ENCODE measurements at regions not wholly inside any gene's neighbourhood (a gene's known extent, or its start where the extent isn't known, plus 50 kb on each side); places are given as distances from the start of the nearest gene placed in this dataset.

DNA sequence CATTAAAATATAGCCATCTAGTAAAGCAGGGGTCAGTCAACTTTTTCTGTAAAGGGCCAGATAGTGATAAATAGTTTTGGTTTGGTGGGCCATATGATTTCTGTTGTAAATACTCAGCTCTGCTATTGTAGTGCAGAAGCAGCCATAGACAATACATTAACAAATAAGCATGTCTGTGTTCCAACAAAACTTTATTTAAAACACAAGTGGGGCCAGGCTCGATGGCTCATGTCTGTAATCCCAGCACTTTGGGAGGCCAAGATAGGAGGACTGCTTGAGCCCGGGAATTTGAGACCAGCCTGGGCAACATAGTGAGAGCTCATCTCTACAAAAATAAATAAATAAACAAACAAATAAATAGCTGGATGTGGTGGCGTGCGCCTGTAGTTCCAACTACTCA is 60.8 kb upstream of the TANC2 start:
- H2AFZ ChIP-seq (ENCODE audit: low read length): no peak overlapping the region
- H3K4me2 ChIP-seq (ENCODE audit: low read length): no peak overlapping the region
- H3K27me3 ChIP-seq (ENCODE audit: low read length): no peaks in the 10 kb centered on the region
- DNase-seq (no peak), ATAC-seq (no peak)
- no peaks in the 10 kb centered on the region for H3K36me3 ChIP-seq (ENCODE audit: low read depth, low read length)
- no TSS peak for BruUV-seq (replicated peaks)
- ChIA-PET POLR2A (ENCODE audit: unreplicated experiment) (no interaction called here), CTCF (no interaction called here)
- no peak overlapping the region for H3K9ac ChIP-seq (ENCODE audit: low read length)
- no peak overlapping the region for H3K4me3 ChIP-seq (ENCODE audit: low read length)
- no peaks in the 10 kb centered on the region for H3K9me2 ChIP-seq (replicated peaks; ENCODE audit: low read length)
- H3K27ac ChIP-seq (ENCODE audit: low read length): no peak overlapping the region
- H3K79me2 ChIP-seq (ENCODE audit: low read length): no peaks in the 10 kb centered on the region
- H3K4me1 ChIP-seq (ENCODE audit: insufficient read depth, low read length): no peaks in the 10 kb centered on the region
- TF ChIP-seq EZH2 (IDR thresholded peaks at IDR 0.05; ENCODE audit: low read length, unreplicated experiment) (no peak), CTCF (conservative IDR thresholded peaks at IDR 0.05; ENCODE audit: low read depth, low read length) (no peak), EZH2phosphoT487 (IDR thresholded peaks at IDR 0.05; ENCODE audit: borderline replicate concordance, low read length) (no peak)
- H3K9me3 ChIP-seq (ENCODE audit: low read length): no peaks in the 10 kb centered on the region
- intact Hi-C loops (cut with micrococcal nuclease): no loop called here
- no peaks in the 10 kb centered on the region for H3F3A ChIP-seq (ENCODE audit: low read length, unreplicated experiment)
- H4K20me1 ChIP-seq (ENCODE audit: low read length): no peaks in the 10 kb centered on the region

DNA sequence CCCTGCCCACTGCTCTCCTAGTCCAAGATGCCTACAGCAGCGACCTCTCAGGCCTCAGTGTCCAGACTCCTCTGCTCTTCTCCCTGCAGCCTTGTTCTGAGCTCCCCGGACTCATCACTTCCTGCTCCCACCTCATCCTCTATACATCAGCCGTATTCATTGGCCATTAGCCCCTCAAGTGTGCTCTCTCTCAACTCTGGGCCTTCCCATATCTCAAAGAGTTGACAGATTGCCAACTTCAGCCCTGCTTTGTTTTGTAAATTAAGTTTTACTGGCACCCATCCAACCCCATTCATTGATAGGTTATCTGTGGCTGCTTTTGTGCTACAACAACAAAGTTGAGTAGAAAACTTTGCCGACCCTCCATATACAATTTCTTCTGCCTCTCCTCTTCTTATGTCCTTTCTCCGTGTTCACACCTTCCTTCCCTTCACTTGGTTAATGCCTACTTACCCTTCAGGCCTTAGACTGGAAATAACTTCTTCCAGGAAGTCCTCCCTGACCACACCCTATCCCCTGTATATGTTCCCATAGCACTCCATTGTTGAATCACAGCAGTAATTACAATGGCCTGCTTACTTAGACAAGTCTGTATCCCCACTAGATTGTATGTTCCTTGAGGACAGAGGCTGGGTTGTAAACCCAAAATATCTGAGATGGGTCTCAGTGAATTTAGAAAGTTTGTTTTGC is 63.4 kb upstream of the TANC2 start:
- Histone ChIP-seq H3K9me2 (replicated peaks; ENCODE audit: low read length) (no peaks in the 10 kb centered on the region), H3K9me3 (ENCODE audit: low read length) (no peaks in the 10 kb centered on the region), H4K20me1 (ENCODE audit: low read length) (no peaks in the 10 kb centered on the region), H3K4me1 (ENCODE audit: insufficient read depth, low read length) (peaks cover 9% of the 10 kb centered on the region; the same call in 1 of the 2 replicates), H3K79me2 (ENCODE audit: low read length) (no peaks in the 10 kb centered on the region), H3K36me3 (ENCODE audit: low read depth, low read length) (no peaks in the 10 kb centered on the region), H3K9ac (ENCODE audit: low read length) (no peak overlapping the region), H3K27ac (ENCODE audit: low read length) (no peak overlapping the region), H3K27me3 (ENCODE audit: low read length) (no peaks in the 10 kb centered on the region), H2AFZ (ENCODE audit: low read length) (no peak overlapping the region), H3K4me2 (ENCODE audit: low read length) (no peak overlapping the region), H3F3A (ENCODE audit: low read length, unreplicated experiment) (no peaks in the 10 kb centered on the region), H3K4me3 (ENCODE audit: low read length) (no peak overlapping the region)
- TF ChIP-seq EZH2phosphoT487 (IDR thresholded peaks at IDR 0.05; ENCODE audit: borderline replicate concordance, low read length) (no peak), EZH2 (IDR thresholded peaks at IDR 0.05; ENCODE audit: low read length, unreplicated experiment) (no peak), CTCF (conservative IDR thresholded peaks at IDR 0.05; ENCODE audit: low read depth, low read length) (no peak)
- ChIA-PET CTCF (no interaction called here), POLR2A (ENCODE audit: unreplicated experiment) (no interaction called here)
- ATAC-seq: no peak
- intact Hi-C loops (cut with micrococcal nuclease): no loop called here
- BruUV-seq (replicated peaks): no TSS peak
- no peak for DNase-seq

DNA sequence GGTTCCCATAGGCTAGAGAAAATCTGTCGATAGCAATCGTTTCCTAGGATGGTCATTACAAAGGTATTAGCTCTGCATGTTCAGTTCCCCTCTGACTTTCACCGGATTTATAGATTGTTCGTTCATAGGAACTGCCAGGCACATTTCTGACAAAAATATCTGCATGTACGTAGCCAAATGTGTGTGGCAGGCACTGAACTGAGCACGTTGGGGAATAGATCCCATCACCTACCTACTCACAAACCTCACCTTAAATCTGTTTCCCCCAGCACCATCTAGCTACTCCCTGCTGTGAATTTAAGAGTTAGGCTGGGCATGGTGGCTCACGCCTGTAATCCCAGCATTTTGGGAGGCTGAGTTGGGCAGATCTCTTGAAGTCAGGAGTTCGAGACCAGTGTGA is 64.5 kb upstream of the TANC2 start:
- no peaks in the 10 kb centered on the region for H3K27me3 ChIP-seq (ENCODE audit: low read length)
- no peaks in the 10 kb centered on the region for H4K20me1 ChIP-seq (ENCODE audit: low read length)
- no peaks in the 10 kb centered on the region for H3K9me3 ChIP-seq (ENCODE audit: low read length)
- DNase-seq (no peak), ATAC-seq (no peak)
- no peak overlapping the region for H3K4me3 ChIP-seq (ENCODE audit: low read length)
- no peak for TF ChIP-seq EZH2 (IDR thresholded peaks at IDR 0.05; ENCODE audit: low read length, unreplicated experiment)
- TF ChIP-seq EZH2phosphoT487 (IDR thresholded peaks at IDR 0.05; ENCODE audit: borderline replicate concordance, low read length): no peak
- no peak for TF ChIP-seq CTCF (conservative IDR thresholded peaks at IDR 0.05; ENCODE audit: low read depth, low read length)
- H3K4me2 ChIP-seq (ENCODE audit: low read length): no peak overlapping the region
- H3K4me1 ChIP-seq (ENCODE audit: insufficient read depth, low read length): peaks cover 12% of the 10 kb centered on the region; the same call in 1 of the 2 replicates
- no peak overlapping the region for H3K9ac ChIP-seq (ENCODE audit: low read length)
- H3F3A ChIP-seq (ENCODE audit: low read length, unreplicated experiment): no peaks in the 10 kb centered on the region
- H2AFZ ChIP-seq (ENCODE audit: low read length): no peak overlapping the region
- H3K36me3 ChIP-seq (ENCODE audit: low read depth, low read length): no peaks in the 10 kb centered on the region
- POLR2A ChIA-PET (ENCODE audit: unreplicated experiment): no interaction called here
- H3K27ac ChIP-seq (ENCODE audit: low read length): no peak overlapping the region
- BruUV-seq (replicated peaks): no TSS peak
- no peaks in the 10 kb centered on the region for H3K9me2 ChIP-seq (replicated peaks; ENCODE audit: low read length)
- CTCF ChIA-PET: no interaction called here
- intact Hi-C loops (cut with micrococcal nuclease): no loop called here
- no peaks in the 10 kb centered on the region for H3K79me2 ChIP-seq (ENCODE audit: low read length)

Data from PC-3 (cell line).